ENCODE measurements at regions not wholly inside any gene's neighbourhood (a gene's known extent, or its start where the extent isn't known, plus 50 kb on each side); places are given as distances from the start of the nearest gene placed in this dataset.

- Histone ChIP-seq H3K9ac (ENCODE audit: low read length) (no peak overlapping the region), H3K9me3 (ENCODE audit: low read length) (no peaks in the 10 kb centered on the region), H3F3A (ENCODE audit: insufficient read depth, low read length, poor library complexity, severe bottlenecking) (no peaks in the 10 kb centered on the region), H3K4me2 (ENCODE audit: low read length) (no peak overlapping the region), H3K36me3 (ENCODE audit: insufficient read depth, low read length) (no peaks in the 10 kb centered on the region), H3K4me3 (ENCODE audit: low read length) (no peak overlapping the region), H2AFZ (ENCODE audit: low read depth, low read length) (no peak overlapping the region), H4K20me1 (ENCODE audit: insufficient read depth) (no peaks in the 10 kb centered on the region), H3K27ac (ENCODE audit: low read length) (no peak overlapping the region), H3K27me3 (ENCODE audit: insufficient read depth, low read depth, low read length) (no peaks in the 10 kb centered on the region), H3K79me2 (replicated peaks; ENCODE audit: insufficient read depth, low read length) (no peaks in the 10 kb centered on the region), H3K9me2 (ENCODE audit: insufficient read depth, low read length) (no peaks in the 10 kb centered on the region)
- no peak for TF ChIP-seq MXI1 (conservative IDR thresholded peaks at IDR 0.05; ENCODE audit: poor library complexity, severe bottlenecking)
- TF ChIP-seq, protein P1, sequence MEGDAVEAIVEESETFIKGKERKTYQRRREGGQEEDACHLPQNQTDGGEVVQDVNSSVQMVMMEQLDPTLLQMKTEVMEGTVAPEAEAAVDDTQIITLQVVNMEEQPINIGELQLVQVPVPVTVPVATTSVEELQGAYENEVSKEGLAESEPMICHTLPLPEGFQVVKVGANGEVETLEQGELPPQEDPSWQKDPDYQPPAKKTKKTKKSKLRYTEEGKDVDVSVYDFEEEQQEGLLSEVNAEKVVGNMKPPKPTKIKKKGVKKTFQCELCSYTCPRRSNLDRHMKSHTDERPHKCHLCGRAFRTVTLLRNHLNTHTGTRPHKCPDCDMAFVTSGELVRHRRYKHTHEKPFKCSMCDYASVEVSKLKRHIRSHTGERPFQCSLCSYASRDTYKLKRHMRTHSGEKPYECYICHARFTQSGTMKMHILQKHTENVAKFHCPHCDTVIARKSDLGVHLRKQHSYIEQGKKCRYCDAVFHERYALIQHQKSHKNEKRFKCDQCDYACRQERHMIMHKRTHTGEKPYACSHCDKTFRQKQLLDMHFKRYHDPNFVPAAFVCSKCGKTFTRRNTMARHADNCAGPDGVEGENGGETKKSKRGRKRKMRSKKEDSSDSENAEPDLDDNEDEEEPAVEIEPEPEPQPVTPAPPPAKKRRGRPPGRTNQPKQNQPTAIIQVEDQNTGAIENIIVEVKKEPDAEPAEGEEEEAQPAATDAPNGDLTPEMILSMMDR (IDR thresholded peaks at IDR 0.05; ENCODE audit: poor library complexity, severe bottlenecking): no peak
- TF ChIP-seq POLR2AphosphoS5 (IDR thresholded peaks at IDR 0.05): no peak
- TF ChIP-seq SMC3 (conservative IDR thresholded peaks at IDR 0.05; ENCODE audit: poor library complexity): no peak
- TF ChIP-seq REST (IDR thresholded peaks at IDR 0.05; ENCODE audit: borderline replicate concordance): no peak
- no peak for TF ChIP-seq EP300 (conservative IDR thresholded peaks at IDR 0.05; ENCODE audit: poor library complexity, severe bottlenecking)
- no peak for TF ChIP-seq TAF1 (IDR thresholded peaks at IDR 0.05; ENCODE audit: low read depth)
- no peak for TF ChIP-seq RAD21 (conservative IDR thresholded peaks at IDR 0.05)
- TF ChIP-seq EZH2 (IDR thresholded peaks at IDR 0.05; ENCODE audit: borderline replicate concordance, insufficient read depth, low read length, poor library complexity, severe bottlenecking): no peak
Observed at GRCh38 chr4:13181681-13182080, 302.5 kb downstream of the RAB28 start.

DNA sequence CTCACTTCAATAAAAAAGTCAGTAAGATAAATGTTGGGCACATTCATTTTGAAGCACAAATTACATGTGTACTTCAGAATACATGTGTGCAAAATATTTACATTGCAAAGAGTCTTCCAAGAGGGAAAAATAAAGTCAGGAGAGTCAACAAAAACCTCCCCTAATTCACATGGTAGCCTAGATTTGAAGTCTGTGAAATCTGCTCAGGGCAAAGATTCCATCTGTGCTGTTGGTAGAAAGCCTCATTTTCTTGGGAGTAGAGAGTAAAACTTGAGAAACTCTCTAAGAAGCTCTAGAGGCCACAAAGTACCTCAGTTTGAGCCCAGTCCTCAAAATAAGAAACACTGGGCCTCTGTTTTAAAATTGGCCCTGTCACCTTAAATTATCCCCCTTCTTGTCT lies 303.4 kb downstream of the RAB28 start:
- H3K9me2 ChIP-seq (ENCODE audit: insufficient read depth, low read length): no peaks in the 10 kb centered on the region
- no peak overlapping the region for H3K4me2 ChIP-seq (ENCODE audit: low read length)
- H3F3A ChIP-seq (ENCODE audit: insufficient read depth, low read length, poor library complexity, severe bottlenecking): no peaks in the 10 kb centered on the region
- no peaks in the 10 kb centered on the region for H3K36me3 ChIP-seq (ENCODE audit: insufficient read depth, low read length)
- H3K4me3 ChIP-seq (ENCODE audit: low read length): no peak overlapping the region
- H2AFZ ChIP-seq (ENCODE audit: low read depth, low read length): no peak overlapping the region
- H3K27ac ChIP-seq (ENCODE audit: low read length): no peak overlapping the region
- no peaks in the 10 kb centered on the region for H3K79me2 ChIP-seq (replicated peaks; ENCODE audit: insufficient read depth, low read length)
- no peaks in the 10 kb centered on the region for H4K20me1 ChIP-seq (ENCODE audit: insufficient read depth)
- no peaks in the 10 kb centered on the region for H3K9me3 ChIP-seq (ENCODE audit: low read length)
- H3K9ac ChIP-seq (ENCODE audit: low read length): no peak overlapping the region
- H3K27me3 ChIP-seq (ENCODE audit: insufficient read depth, low read depth, low read length): no peaks in the 10 kb centered on the region
- no peak for TF ChIP-seq MXI1 (conservative IDR thresholded peaks at IDR 0.05; ENCODE audit: poor library complexity, severe bottlenecking)
- no peak for TF ChIP-seq REST (IDR thresholded peaks at IDR 0.05; ENCODE audit: borderline replicate concordance)
- TF ChIP-seq RAD21 (conservative IDR thresholded peaks at IDR 0.05): no peak
- TF ChIP-seq EP300 (conservative IDR thresholded peaks at IDR 0.05; ENCODE audit: poor library complexity, severe bottlenecking): no peak
- no peak for TF ChIP-seq POLR2AphosphoS5 (IDR thresholded peaks at IDR 0.05)
- no peak for TF ChIP-seq SMC3 (conservative IDR thresholded peaks at IDR 0.05; ENCODE audit: poor library complexity)
- TF ChIP-seq, protein P1 (IDR thresholded peaks at IDR 0.05; ENCODE audit: poor library complexity, severe bottlenecking): no peak
- TF ChIP-seq TAF1 (IDR thresholded peaks at IDR 0.05; ENCODE audit: low read depth): no peak
- no peak for TF ChIP-seq EZH2 (IDR thresholded peaks at IDR 0.05; ENCODE audit: borderline replicate concordance, insufficient read depth, low read length, poor library complexity, severe bottlenecking)
